Non-pigmented ciliary epithelial cell (primary cell): ENCODE measurements at regions not wholly inside any gene's neighbourhood (a gene's known extent, or its start where the extent isn't known, plus 50 kb on each side); places are given as distances from the start of the nearest gene placed in this dataset.
"Not testable (repeated sequence)": the region's sequence is repeated elsewhere in the genome, so short reads cannot be mapped to it uniquely, and the experiment has no call there.

Experiments used
- DNase-seq: peaks from one replicate; pipeline ENCODE4 v3.0.0-alpha.2; 2010; ENCODE audit warnings: low read depth

- DNase-seq, result no peak
Observed at GRCh38 chr10:63921908-63922467, 400.8 kb downstream of the REEP3 start.

- DNase-seq, result no peak
Observed at GRCh38 chr10:63922468-63923284, 401.5 kb downstream of the REEP3 start.

- DNase-seq, result no peak
Observed at GRCh38 chr10:63929831-63930467, 408.7 kb downstream of the REEP3 start.

GRCh38 chr10:63930584-63930983 lies 409.4 kb downstream of the REEP3 start:
- DNase-seq, result no peak

- no peak for DNase-seq
Observed at GRCh38 chr10:63935705-63936104, 414.5 kb downstream of the REEP3 start.

- DNase-seq, result no peak
Observed at GRCh38 chr10:63940277-63940922, 419.2 kb downstream of the REEP3 start.

- no peak for DNase-seq
Observed at GRCh38 chr10:63964406-63964805, 443.2 kb downstream of the REEP3 start.

- DNase-seq, result no peak
Observed at GRCh38 chr10:63965846-63966245, 444.6 kb downstream of the REEP3 start.

- DNase-seq, result no peak
Observed at GRCh38 chr10:63972949-63973827, 452.0 kb downstream of the REEP3 start.

- DNase-seq, result no peak
Observed at GRCh38 chr10:63976538-63976937, 455.3 kb downstream of the REEP3 start.

- DNase-seq, result no peak
Observed at GRCh38 chr10:63977329-63977923, 456.2 kb downstream of the REEP3 start.

- DNase-seq, result not testable (repeated sequence)
Observed at GRCh38 chr10:63980870-63981269, 459.7 kb downstream of the REEP3 start.

- not testable (repeated sequence) for DNase-seq
Observed at GRCh38 chr10:63984061-63984460, 462.9 kb downstream of the REEP3 start.

GRCh38 chr10:63986536-63986935 lies 465.3 kb downstream of the REEP3 start:
- no peak for DNase-seq

GRCh38 chr10:63987212-63987611 lies 466.0 kb downstream of the REEP3 start:
- no peak for DNase-seq

GRCh38 chr10:63994371-63994770 lies 473.2 kb downstream of the REEP3 start:
- no peak for DNase-seq

GRCh38 chr10:64007157-64007556 lies 486.0 kb downstream of the REEP3 start:
- no peak for DNase-seq

GRCh38 chr10:64010711-64011110 lies 489.5 kb downstream of the REEP3 start:
- no peak for DNase-seq

- no peak for DNase-seq
Observed at GRCh38 chr10:64011912-64012714, 490.9 kb downstream of the REEP3 start.

- DNase-seq, result no peak
Observed at GRCh38 chr10:64014281-64014680, 493.1 kb downstream of the REEP3 start.
